Astrocyte (in vitro differentiated cells and primary cell): ENCODE measurements at regions not wholly inside any gene's neighbourhood (a gene's known extent, or its start where the extent isn't known, plus 50 kb on each side); places are given as distances from the start of the nearest gene placed in this dataset.

Experiments used
- DNase-seq: peaks from one replicate; pipeline ENCODE4 v3.0.0-alpha.2; 2010; ENCODE audit warnings: low read depth
- FAIRE-seq: peaks from 2 replicates; lab custom pipeline; 2011; peaks lifted over from hg19 to GRCh38; lab: Jason Lieb, UNC
- H2AFZ ChIP-seq: 2 replicates; pipeline ENCODE4 v1.6.0; 2012; ENCODE audit warnings: low read depth, low read length, inconsistent platforms
- H3K27ac ChIP-seq: 2 replicates; pipeline ENCODE4 v1.5.1; 2011; ENCODE audit warnings: low read depth, low read length, inconsistent platforms
- H3K27me3 ChIP-seq: 2 replicates; pipeline ENCODE4 v1.6.0; 2011; ENCODE audit warnings: low read length, inconsistent platforms; ENCODE audit not compliant: insufficient read depth
- H3K36me3 ChIP-seq: 2 replicates; pipeline ENCODE4 v1.5.1; 2011; ENCODE audit warnings: low read length, inconsistent platforms; ENCODE audit not compliant: insufficient read depth
- H3K4me1 ChIP-seq: 2 replicates; pipeline ENCODE4 v1.5.1; 2011; ENCODE audit warnings: low read length, inconsistent platforms; ENCODE audit not compliant: insufficient read depth
- H3K4me2 ChIP-seq: 2 replicates; pipeline ENCODE4 v1.6.0; 2012; ENCODE audit warnings: low read length, inconsistent platforms
- H3K4me3 ChIP-seq: 2 replicates; pipeline ENCODE4 v1.5.1; 2011; ENCODE audit warnings: low read depth, mild to moderate bottlenecking, low read length, inconsistent platforms; ENCODE audit not compliant: insufficient read depth
- H3K79me2 ChIP-seq: 2 replicates; pipeline ENCODE4 v1.6.0; 2012; ENCODE audit warnings: mild to moderate bottlenecking, low read length, inconsistent platforms; ENCODE audit not compliant: insufficient read depth
- H3K9ac ChIP-seq: 2 replicates; pipeline ENCODE4 v1.6.0; 2012; ENCODE audit warnings: mild to moderate bottlenecking, low read length, inconsistent platforms
- H3K9me3 ChIP-seq: 2 replicates; pipeline ENCODE4 v1.5.1; 2012; ENCODE audit warnings: low read depth, mild to moderate bottlenecking, low read length, inconsistent platforms; ENCODE audit not compliant: insufficient read depth
- H4K20me1 ChIP-seq: 2 replicates; pipeline ENCODE4 v1.6.0; 2012; ENCODE audit warnings: low read length, inconsistent platforms; ENCODE audit not compliant: insufficient read depth
- H3K27ac Mint-ChIP-seq: one replicate; pipeline ENCODE4 v1.8.0; 2021; ENCODE audit warnings: mild to moderate bottlenecking, mixed read lengths; ENCODE audit not compliant: unreplicated experiment
- H3K27me3 Mint-ChIP-seq: one replicate; pipeline ENCODE4 v1.8.0; 2021; ENCODE audit warnings: low read depth, mixed read lengths; ENCODE audit not compliant: unreplicated experiment
- H3K36me3 Mint-ChIP-seq: one replicate; pipeline ENCODE4 v1.8.0; 2021; ENCODE audit warnings: low read depth, mixed read lengths; ENCODE audit not compliant: unreplicated experiment
- H3K4me1 Mint-ChIP-seq: one replicate; pipeline ENCODE4 v1.8.0; 2021; ENCODE audit warnings: low read depth, mixed read lengths; ENCODE audit not compliant: unreplicated experiment
- H3K4me3 Mint-ChIP-seq: one replicate; pipeline ENCODE4 v1.8.0; 2021; ENCODE audit warnings: mild to moderate bottlenecking, moderate library complexity, mixed read lengths; ENCODE audit not compliant: unreplicated experiment
- H3K9me3 Mint-ChIP-seq: one replicate; pipeline ENCODE4 v1.8.0; 2021; ENCODE audit warnings: mild to moderate bottlenecking, mixed read lengths; ENCODE audit not compliant: unreplicated experiment
- EZH2 ChIP-seq: IDR thresholded peaks from 2 replicates; pipeline ENCODE4 v1.6.1; 2012; ENCODE audit warnings: mild to moderate bottlenecking, low read length, inconsistent platforms; ENCODE audit not compliant: insufficient read depth
- TF ChIP-seq, protein P1 (sequence below): IDR thresholded peaks from 2 replicates; pipeline ENCODE4 v1.5.1; 2011; ENCODE audit warnings: low read depth, mild to moderate bottlenecking, inconsistent platforms, low read length, moderate library complexity; ENCODE audit not compliant: insufficient read depth

DNA sequence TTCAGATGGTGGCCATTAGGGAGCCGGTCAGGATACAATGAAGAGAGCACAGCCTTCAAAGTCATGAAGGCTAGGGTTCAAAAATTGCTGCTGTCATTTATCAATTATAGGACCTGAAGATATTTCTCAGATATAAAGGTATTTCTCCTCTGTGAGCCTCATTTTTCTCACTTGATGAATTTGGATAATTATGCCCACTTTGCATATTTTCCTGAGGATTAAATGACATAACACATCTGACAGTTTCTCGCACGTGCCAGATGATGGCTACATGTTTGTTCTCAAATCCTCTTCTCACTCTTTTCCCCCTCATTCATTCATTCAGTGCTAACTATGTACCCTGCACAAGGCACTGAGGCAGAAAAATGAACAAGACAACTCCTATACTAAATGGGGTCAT, 391.6 kb downstream of the INHBA start:
- Histone ChIP-seq H3K4me2 (no peak overlapping the region), H3K79me2 (no peaks in the 10 kb centered on the region), H3K36me3 (no peaks in the 10 kb centered on the region), H4K20me1 (no peaks in the 10 kb centered on the region), H2AFZ (no peak overlapping the region), H3K9ac (no peak overlapping the region), H3K9me3 (no peaks in the 10 kb centered on the region), H3K4me1 (no peaks in the 10 kb centered on the region), H3K27ac (no peak overlapping the region), H3K27me3 (no peaks in the 10 kb centered on the region), H3K4me3 (no peak overlapping the region)
- no peak for TF ChIP-seq EZH2
- TF ChIP-seq, protein P1, sequence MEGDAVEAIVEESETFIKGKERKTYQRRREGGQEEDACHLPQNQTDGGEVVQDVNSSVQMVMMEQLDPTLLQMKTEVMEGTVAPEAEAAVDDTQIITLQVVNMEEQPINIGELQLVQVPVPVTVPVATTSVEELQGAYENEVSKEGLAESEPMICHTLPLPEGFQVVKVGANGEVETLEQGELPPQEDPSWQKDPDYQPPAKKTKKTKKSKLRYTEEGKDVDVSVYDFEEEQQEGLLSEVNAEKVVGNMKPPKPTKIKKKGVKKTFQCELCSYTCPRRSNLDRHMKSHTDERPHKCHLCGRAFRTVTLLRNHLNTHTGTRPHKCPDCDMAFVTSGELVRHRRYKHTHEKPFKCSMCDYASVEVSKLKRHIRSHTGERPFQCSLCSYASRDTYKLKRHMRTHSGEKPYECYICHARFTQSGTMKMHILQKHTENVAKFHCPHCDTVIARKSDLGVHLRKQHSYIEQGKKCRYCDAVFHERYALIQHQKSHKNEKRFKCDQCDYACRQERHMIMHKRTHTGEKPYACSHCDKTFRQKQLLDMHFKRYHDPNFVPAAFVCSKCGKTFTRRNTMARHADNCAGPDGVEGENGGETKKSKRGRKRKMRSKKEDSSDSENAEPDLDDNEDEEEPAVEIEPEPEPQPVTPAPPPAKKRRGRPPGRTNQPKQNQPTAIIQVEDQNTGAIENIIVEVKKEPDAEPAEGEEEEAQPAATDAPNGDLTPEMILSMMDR: no peak
- Mint-ChIP-seq H3K9me3 (no peaks in the 10 kb centered on the region), H3K4me1 (no peaks in the 10 kb centered on the region), H3K4me3 (no peak overlapping the region), H3K27ac (no peak overlapping the region), H3K27me3 (no peaks in the 10 kb centered on the region), H3K36me3 (no peaks in the 10 kb centered on the region)
- no peak for DNase-seq
- FAIRE-seq: no peak

DNA sequence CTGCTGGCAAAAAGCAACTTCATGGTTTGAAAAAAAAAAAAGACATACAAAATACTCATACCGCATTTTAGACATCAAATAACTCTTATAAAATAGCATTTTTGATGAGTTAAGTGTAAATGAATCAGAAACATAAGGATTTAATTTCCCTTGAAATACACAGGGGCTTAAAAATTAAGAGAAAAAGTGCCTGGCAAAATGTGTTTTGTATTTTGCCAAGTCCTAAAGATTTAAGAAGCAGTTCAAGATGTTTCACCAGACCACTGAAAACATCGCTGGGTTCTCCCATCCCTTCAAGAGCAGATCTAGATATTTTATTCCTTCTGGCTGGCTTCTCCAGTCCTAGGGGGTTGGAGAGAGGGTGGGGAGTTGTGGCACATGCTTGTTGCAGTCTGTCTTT, 396.4 kb downstream of the INHBA start:
- H3K4me1 Mint-ChIP-seq: peaks cover 2% of the 10 kb centered on the region
- Histone ChIP-seq H3K27ac (no peak overlapping the region), H3K27me3 (no peaks in the 10 kb centered on the region), H3K4me3 (no peak overlapping the region), H3K4me2 (no peak overlapping the region), H3K4me1 (no peaks in the 10 kb centered on the region), H3K9me3 (no peaks in the 10 kb centered on the region), H2AFZ (no peak overlapping the region), H4K20me1 (no peaks in the 10 kb centered on the region), H3K79me2 (no peaks in the 10 kb centered on the region), H3K9ac (no peak overlapping the region), H3K36me3 (no peaks in the 10 kb centered on the region)
- no peak for TF ChIP-seq EZH2
- TF ChIP-seq, protein P1: no peak
- no peak overlapping the region for H3K27ac Mint-ChIP-seq
- H3K36me3 Mint-ChIP-seq: no peaks in the 10 kb centered on the region
- H3K4me3 Mint-ChIP-seq: no peak overlapping the region
- H3K9me3 Mint-ChIP-seq: no peaks in the 10 kb centered on the region
- no peak for FAIRE-seq
- no peak for DNase-seq
- H3K27me3 Mint-ChIP-seq: no peaks in the 10 kb centered on the region

DNA sequence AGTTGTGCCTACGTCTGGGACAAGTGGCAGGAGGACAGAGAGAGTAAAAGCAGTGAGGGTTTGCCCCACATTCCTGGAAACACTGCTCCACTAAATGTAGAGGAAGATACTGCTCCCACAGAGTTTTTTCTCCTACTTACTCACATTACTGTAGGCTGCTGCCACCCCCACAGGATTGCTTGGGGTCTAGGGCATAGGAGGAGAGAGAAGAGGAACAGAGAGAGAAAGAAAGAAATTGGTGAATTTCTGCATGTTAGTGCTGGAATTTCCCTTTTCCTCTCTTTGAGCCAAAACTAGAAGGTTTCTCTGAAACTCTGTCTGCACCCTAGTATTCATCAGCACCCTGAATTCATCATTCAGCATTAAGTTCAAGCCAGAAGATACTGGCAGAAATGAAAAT, 397.9 kb downstream of the INHBA start:
- no peak overlapping the region for H3K27ac Mint-ChIP-seq
- FAIRE-seq: no peak
- Histone ChIP-seq H3K4me1 (no peaks in the 10 kb centered on the region), H3K36me3 (no peaks in the 10 kb centered on the region), H3K4me2 (no peak overlapping the region), H3K4me3 (no peak overlapping the region), H3K9me3 (no peaks in the 10 kb centered on the region), H2AFZ (no peak overlapping the region), H3K9ac (no peak overlapping the region), H3K27me3 (no peaks in the 10 kb centered on the region), H3K27ac (no peak overlapping the region), H3K79me2 (no peaks in the 10 kb centered on the region), H4K20me1 (no peaks in the 10 kb centered on the region)
- H3K27me3 Mint-ChIP-seq: no peaks in the 10 kb centered on the region
- no peaks in the 10 kb centered on the region for H3K36me3 Mint-ChIP-seq
- no peaks in the 10 kb centered on the region for H3K9me3 Mint-ChIP-seq
- TF ChIP-seq, protein P1: no peak
- no peak for TF ChIP-seq EZH2
- H3K4me1 Mint-ChIP-seq: peaks cover 2% of the 10 kb centered on the region
- no peak for DNase-seq
- H3K4me3 Mint-ChIP-seq: no peak overlapping the region
